H1 (cell line): ENCODE measurements at regions not wholly inside any gene's neighbourhood (a gene's known extent, or its start where the extent isn't known, plus 50 kb on each side); places are given as distances from the start of the nearest gene placed in this dataset.

Source experiments
- CTCF ChIA-PET: fragments of 300-600 bp; sonication (Branson Sonifier 250); formaldehyde crosslinking; loops from one replicate; lab custom pipeline; 2021; ENCODE audit not compliant: partially characterized antibody; lab: Charles Lee
- POLR2A ChIA-PET: fragments of 300-600 bp; sonication (Branson Sonifier 250); formaldehyde crosslinking; loops from one replicate; lab custom pipeline; 2021; ENCODE audit warnings: inconsistent platforms; ENCODE audit not compliant: partially characterized antibody; lab: Charles Lee
- DNase-seq, 2 experiments: peaks; one replicate each; pipeline versions ENCODE4 v3.0.0 to v3.0.0-alpha.2; 2010 to 2022; ENCODE audit warnings: low spot score in 2 of 2, low read depth in 1 of 2, mixed read lengths in 1 of 2
- FAIRE-seq: peaks from 2 replicates; lab custom pipeline; 2011; peaks lifted over from hg19 to GRCh38; lab: Jason Lieb, UNC
- H2AFZ ChIP-seq: 2 replicates; pipeline ENCODE4 v1.8.1; 2012; ENCODE audit warnings: low read length, inconsistent platforms
- H2AK5ac ChIP-seq: 2 replicates; pipeline ENCODE4 v1.6.1; 2013; ENCODE audit warnings: low read depth, low read length
- H2BK120ac ChIP-seq: replicated peaks from 2 replicates; pipeline ENCODE3; 2013; ENCODE audit warnings: low read depth, low read length, inconsistent platforms
- H2BK12ac ChIP-seq: 2 replicates; pipeline ENCODE4 v1.6.1; 2013; ENCODE audit warnings: low read depth, low read length
- H2BK15ac ChIP-seq: 2 replicates; pipeline ENCODE4 v1.6.1; 2013; ENCODE audit warnings: low read length
- H2BK20ac ChIP-seq: 2 replicates; pipeline ENCODE4 v1.6.1; 2013; ENCODE audit warnings: low read length
- H2BK5ac ChIP-seq: 2 replicates; pipeline ENCODE4 v1.6.1; 2013; ENCODE audit warnings: low read depth, low read length
- H3K14ac ChIP-seq: 2 replicates; pipeline ENCODE4 v1.6.1; 2013; ENCODE audit warnings: inconsistent platforms; ENCODE audit not compliant: insufficient read length
- H3K18ac ChIP-seq: 2 replicates; pipeline ENCODE4 v1.6.1; 2013; ENCODE audit warnings: low read length; ENCODE audit errors: extremely low read depth
- H3K23ac ChIP-seq: 2 replicates; pipeline ENCODE4 v1.6.1; 2013; ENCODE audit warnings: inconsistent platforms; ENCODE audit not compliant: insufficient read length
- H3K23me2 ChIP-seq: 2 replicates; pipeline ENCODE4 v1.6.1; 2013; ENCODE audit warnings: low read depth, low read length
- H3K27ac ChIP-seq: 2 replicates; pipeline ENCODE4 v1.6.1; 2011; ENCODE audit warnings: low read depth, low read length, inconsistent platforms
- H3K27me3 ChIP-seq, 4 experiments: replicated peaks in 1 of 4; 1 replicate in 1 of 4; 2 replicates in 3 of 4; pipeline versions ENCODE4 v1.6.1 to v1.8.1; 2011 to 2013; ENCODE audit warnings: low read length in 3 of 4, mild to moderate bottlenecking in 3 of 4, inconsistent platforms in 2 of 4, mixed read lengths in 2 of 4, moderate library complexity in 1 of 4; ENCODE audit not compliant: control insufficient read depth in 3 of 4, insufficient read depth in 3 of 4; ENCODE audit errors: extremely low read depth in 1 of 4
- H3K36me3 ChIP-seq, 4 experiments: 2 replicates each; pipeline versions ENCODE4 v1.6.1 to v1.8.1; 2011 to 2013; ENCODE audit warnings: mild to moderate bottlenecking in 4 of 4, low read length in 3 of 4, moderate library complexity in 2 of 4, control low read depth in 1 of 4, inconsistent platforms in 1 of 4; ENCODE audit not compliant: insufficient read depth in 4 of 4, control insufficient read depth in 2 of 4
- H3K4ac ChIP-seq: replicated peaks from 2 replicates; pipeline ENCODE3; 2013; ENCODE audit warnings: low read length, low read depth, mixed read lengths, inconsistent platforms; ENCODE audit not compliant: insufficient read length
- H3K4me1 ChIP-seq, 4 experiments: replicated peaks in 1 of 4; 1 replicate in 1 of 4; 2 replicates in 3 of 4; pipeline versions ENCODE4 v1.6.1 to v1.8.1; 2011 to 2013; ENCODE audit warnings: low read length in 3 of 4, inconsistent platforms in 2 of 4, mixed read lengths in 1 of 4; ENCODE audit not compliant: insufficient read depth in 4 of 4, control insufficient read depth in 3 of 4
- H3K4me2 ChIP-seq, 2 experiments: 2 replicates each; pipeline versions ENCODE4 v1.6.1 to v1.8.1; 2011 to 2013; ENCODE audit warnings: low read depth in 2 of 2, low read length in 2 of 2, control low read depth in 1 of 2, inconsistent platforms in 1 of 2, mild to moderate bottlenecking in 1 of 2; ENCODE audit not compliant: insufficient read depth in 1 of 2
- H3K4me3 ChIP-seq, 4 experiments: fragments of 200-600, 300-600 bp in 1 of 4; sonication (generic), shearing (Covaris generic), sonication (Bioruptor Twin) in 1 of 4; 2 replicates each; pipeline versions ENCODE4 v1.5.1 to v1.8.1; 2011 to 2016; ENCODE audit warnings: low read length in 4 of 4, low read depth in 3 of 4, control low read depth in 2 of 4, inconsistent platforms in 2 of 4, mild to moderate bottlenecking in 2 of 4, mixed read lengths in 1 of 4, moderate library complexity in 1 of 4; ENCODE audit not compliant: insufficient read depth in 2 of 4; ENCODE audit errors: extremely low read depth in 1 of 4
- H3K56ac ChIP-seq: replicated peaks from 2 replicates; pipeline ENCODE3; 2013; ENCODE audit warnings: low read depth, mild to moderate bottlenecking, mixed read lengths, low read length, inconsistent platforms; ENCODE audit not compliant: insufficient read length
- H3K79me1 ChIP-seq: 2 replicates; pipeline ENCODE4 v1.6.1; 2013; ENCODE audit warnings: low read depth, low read length, control low read depth
- H3K79me2 ChIP-seq, 2 experiments: 2 replicates each; pipeline versions ENCODE4 v1.6.1 to v1.8.1; 2012 to 2013; ENCODE audit warnings: low read length in 2 of 2, mild to moderate bottlenecking in 2 of 2, inconsistent platforms in 1 of 2; ENCODE audit not compliant: insufficient read depth in 2 of 2, control insufficient read depth in 1 of 2
- H3K9ac ChIP-seq, 4 experiments: replicated peaks in 1 of 4; 1 replicate in 1 of 4; 2 replicates in 3 of 4; pipeline versions ENCODE4 v1.6.1 to v1.8.1; 2011 to 2013; ENCODE audit warnings: low read depth in 3 of 4, low read length in 3 of 4, control low read depth in 2 of 4, mild to moderate bottlenecking in 2 of 4, moderate library complexity in 2 of 4, inconsistent platforms in 1 of 4; ENCODE audit errors: extremely low read depth in 1 of 4
- H3K9me3 ChIP-seq, 2 experiments: 2 replicates each; pipeline versions ENCODE4 v1.6.1 to v1.8.1; 2012 to 2013; ENCODE audit warnings: mild to moderate bottlenecking in 2 of 2, moderate library complexity in 2 of 2, control low read depth in 1 of 2, inconsistent platforms in 1 of 2, low read depth in 1 of 2, low read length in 1 of 2, mixed read lengths in 1 of 2; ENCODE audit not compliant: insufficient read depth in 2 of 2
- H4K20me1 ChIP-seq, 2 experiments: replicated peaks in 1 of 2; 2 replicates each; pipeline versions ENCODE3 to v1.8.1; 2011 to 2013; ENCODE audit warnings: inconsistent platforms in 2 of 2, low read length in 2 of 2, mild to moderate bottlenecking in 1 of 2; ENCODE audit not compliant: insufficient read depth in 2 of 2, control insufficient read depth in 1 of 2
- H4K5ac ChIP-seq: 2 replicates; pipeline ENCODE4 v1.6.1; 2013; ENCODE audit warnings: low read length, low read depth, mixed read lengths, inconsistent platforms; ENCODE audit not compliant: insufficient read length
- H4K8ac ChIP-seq: 2 replicates; pipeline ENCODE4 v1.8.0; 2013; ENCODE audit warnings: mild to moderate bottlenecking, moderate library complexity, low read length, inconsistent platforms; ENCODE audit not compliant: insufficient read depth; ENCODE audit errors: extremely low read depth
- H4K91ac ChIP-seq: replicated peaks from 2 replicates; pipeline ENCODE3; 2013; ENCODE audit warnings: low read length, mixed read lengths, inconsistent platforms; ENCODE audit not compliant: insufficient read length
- ATF2 ChIP-seq: IDR thresholded peaks from 2 replicates; pipeline ENCODE4 v1.6.1; 2012; ENCODE audit warnings: low read length, inconsistent platforms
- CBX5 ChIP-seq: fragments of 300-800, 300-1000 bp; sonication (generic); IDR thresholded peaks from 2 replicates; pipeline ENCODE4 v1.7.1; 2016; ENCODE audit warnings: antibody characterized with exemption, low read length, low read depth
- CEBPB ChIP-seq: IDR thresholded peaks from 2 replicates; pipeline ENCODE4 v1.6.1; 2012; ENCODE audit warnings: low read depth, low read length
- HDAC2 ChIP-seq, 2 experiments: fragments of 300-600 bp in 1 of 2; sonication (generic) in 1 of 2; IDR thresholded peaks; 2 replicates each; pipeline ENCODE4 v1.6.1; 2011 to 2012; ENCODE audit warnings: low read depth in 2 of 2, low read length in 2 of 2, mild to moderate bottlenecking in 2 of 2, moderate library complexity in 2 of 2, borderline replicate concordance in 1 of 2, inconsistent platforms in 1 of 2
- JUN ChIP-seq: IDR thresholded peaks from 2 replicates; pipeline ENCODE4 v1.6.1; 2011; ENCODE audit warnings: low read depth, mild to moderate bottlenecking, improper control_type of control experiment, low read length
- SP4 ChIP-seq: IDR thresholded peaks from 2 replicates; pipeline ENCODE4 v1.6.1; 2012; ENCODE audit warnings: low read length, inconsistent platforms
- TBP ChIP-seq: IDR thresholded peaks from 2 replicates; pipeline ENCODE4 v1.6.1; 2011; ENCODE audit warnings: low read depth, low read length, improper control_type of control experiment
- WGBS, 2 experiments: shearing (Covaris generic) in 1 of 2; methylation state at CpG; one replicate each; pipeline versions ENCODE4 v1.1.6 to v1.1.7; 2013 to 2015; ENCODE audit warnings: low lambda C conversion rate in 2 of 2, mixed read lengths in 2 of 2, inconsistent platforms in 1 of 2, low coverage in 1 of 2, missing lambda C conversion rate in 1 of 2; ENCODE audit not compliant: insufficient replicate concordance in 2 of 2, insufficient coverage in 1 of 2, insufficient read length in 1 of 2; ENCODE audit errors: extremely low coverage in 1 of 2, missing lambda C conversion rate in 1 of 2; 5-methylcytosine and 5-hydroxymethylcytosine counted together

DNA sequence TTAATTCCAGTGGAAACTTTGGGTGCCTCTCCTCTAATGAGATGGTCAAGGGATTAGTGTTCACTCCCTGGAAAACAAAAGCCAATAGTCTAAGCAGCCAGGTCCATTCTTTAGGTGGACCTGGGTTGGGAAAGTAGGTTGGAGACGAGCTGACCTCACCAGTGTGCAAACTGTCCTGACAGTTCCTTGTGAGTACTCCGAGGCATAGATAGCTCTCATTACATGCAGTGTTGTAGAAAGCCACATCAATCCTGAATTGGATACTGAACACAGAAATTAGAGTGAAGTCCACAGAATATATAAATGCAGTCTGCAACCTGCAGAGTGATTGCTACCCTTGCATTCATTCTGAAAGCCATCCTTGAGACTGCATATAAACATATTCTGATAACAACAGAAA lies 675.1 kb upstream of the CXADR start:
- Histone ChIP-seq H3K79me1 (no peaks in the 10 kb centered on the region), H3K4me3 (no peak overlapping the region), H2AK5ac (no peak overlapping the region), H3K23me2 (no peaks in the 10 kb centered on the region), H4K8ac (no peak overlapping the region), H4K20me1 (no peaks in the 10 kb centered on the region), H2BK12ac (peak overlapping the region; percentile 30; the same call in 1 of the 2 replicates), H3K36me3 (no peaks in the 10 kb centered on the region), H3K18ac (no peak overlapping the region), H2AFZ (no peak overlapping the region), H3K56ac (no peak overlapping the region), H3K14ac (no peak overlapping the region), H3K23ac (no peak overlapping the region), H3K79me2 (no peaks in the 10 kb centered on the region), H3K27ac (no peak overlapping the region), H3K27me3 (no peaks in the 10 kb centered on the region), H2BK15ac (no peak overlapping the region), H4K91ac (no peak overlapping the region), H2BK5ac (no peak overlapping the region), H2BK120ac (no peak overlapping the region), H3K4ac (no peak overlapping the region), H3K4me2 (no peak overlapping the region), H2BK20ac (no peak overlapping the region), H3K9ac (no peak overlapping the region), H3K4me1 (peaks cover 0 to 2% (median 0%) of the 10 kb centered on the region in 4 experiments; a peak in 1 of 7 replicates), H3K9me3 (no peaks in the 10 kb centered on the region), H4K5ac (no peak overlapping the region)
- TF ChIP-seq SP4: no peak
- TF ChIP-seq HDAC2 (IDR thresholded peaks at IDR 0.05; ENCODE audit: borderline replicate concordance in 1 of 2, low read depth in 2 of 2, low read length in 2 of 2): no peak
- no peak for TF ChIP-seq ATF2
- TF ChIP-seq CEBPB: no peak
- no peak for TF ChIP-seq TBP
- no peak for TF ChIP-seq JUN
- TF ChIP-seq CBX5: no peak
- POLR2A ChIA-PET: no interaction called here
- DNase-seq (no peak), FAIRE-seq (no peak)
- CTCF ChIA-PET: interaction anchor here (0.8 to 1.1 kb wide), 3 partner anchors 10 to 305 kb away, joined by 3 read pairs; no protein-coding TSS in a partner anchor
- 83% methylated on average over 2 of the region's 2 CpGs; no CpG with 5 or more reads in 1 of the 2 experiments for WGBS, 2 experiments
